Panc1 (cell line): ENCODE measurements at regions not wholly inside any gene's neighbourhood (a gene's known extent, or its start where the extent isn't known, plus 50 kb on each side); places are given as distances from the start of the nearest gene placed in this dataset.

Source experiments
- ATAC-seq: fragments of 200-7000 bp; cut with Tn5 transposase; 2 replicates; pipeline ENCODE4 v1.9.1; 2020; ENCODE audit warnings: mild to moderate bottlenecking, moderate library complexity
- BruUV-seq: library from RNA; stranded (reverse); fragments of 400-500 nt; replicated peaks from 2 replicates; lab custom pipeline; 2021; lab: Mats Ljungman, UMichigan
- CTCF ChIA-PET: fragments of 300-600 bp; sonication (Branson Sonifier 250); formaldehyde crosslinking; loops from one replicate; lab custom pipeline; 2022; ENCODE audit warnings: antibody characterized with exemption; lab: Charles Lee
- POLR2A ChIA-PET: fragments of 300-600 bp; sonication (Branson Sonifier 250); formaldehyde crosslinking; loops from one replicate; lab custom pipeline; 2022; ENCODE audit warnings: antibody characterized with exemption; lab: Charles Lee
- DNase-seq: peaks from one replicate; pipeline ENCODE4 v3.0.0-alpha.2; 2010; ENCODE audit warnings: low read depth, low spot score
- H3K27ac ChIP-seq: 2 replicates; pipeline ENCODE4 v1.5.1; 2011; ENCODE audit warnings: mild to moderate bottlenecking, low read length, inconsistent platforms
- H3K27me3 ChIP-seq: fragments of 200-500 bp; sonication (Bioruptor generic); 2 replicates; pipeline ENCODE4 v1.6.0; 2014; ENCODE audit warnings: low read length, inconsistent platforms; ENCODE audit not compliant: control insufficient read depth, insufficient read depth
- H3K36me3 ChIP-seq: fragments of 200-500 bp; sonication (Bioruptor generic); 2 replicates; pipeline ENCODE4 v1.5.1; 2014; ENCODE audit warnings: inconsistent platforms, mild to moderate bottlenecking, low read length, moderate library complexity; ENCODE audit not compliant: control insufficient read depth, insufficient read depth
- H3K4me1 ChIP-seq: 2 replicates; pipeline ENCODE4 v1.5.1; 2011; ENCODE audit warnings: inconsistent platforms, mild to moderate bottlenecking, low read length, moderate library complexity; ENCODE audit not compliant: control insufficient read depth, insufficient read depth
- H3K4me3 ChIP-seq, 2 experiments: 2 replicates each; pipeline ENCODE4 v1.5.1; 2011 to 2012; ENCODE audit warnings: low read depth in 2 of 2, low read length in 2 of 2, mild to moderate bottlenecking in 2 of 2, inconsistent platforms in 1 of 2, moderate library complexity in 1 of 2
- H3K9me3 ChIP-seq: fragments of 200-500 bp; sonication (Bioruptor generic); 2 replicates; pipeline ENCODE4 v1.5.1; 2014; ENCODE audit warnings: low read depth, mild to moderate bottlenecking, inconsistent platforms, low read length, moderate library complexity; ENCODE audit not compliant: control insufficient read depth, insufficient read depth
- CTCF ChIP-seq: fragments of 450-650 bp; IDR thresholded peaks from 2 replicates; pipeline ENCODE4 v1.5.1; 2017; ENCODE audit warnings: mild to moderate bottlenecking
- POLR2AphosphoS5 ChIP-seq: IDR thresholded peaks from 2 replicates; pipeline ENCODE4 v1.6.1; 2012; ENCODE audit warnings: mild to moderate bottlenecking, low read depth, low read length, moderate library complexity
- REST ChIP-seq, 2 experiments: IDR thresholded peaks; 2 replicates each; pipeline ENCODE4 v1.6.1; 2011 to 2012; ENCODE audit warnings: low read depth in 2 of 2, control low read depth in 1 of 2, low read length in 1 of 2, mild to moderate bottlenecking in 1 of 2, moderate library complexity in 1 of 2; ENCODE audit not compliant: insufficient read depth in 1 of 2
- SIN3A ChIP-seq: IDR thresholded peaks from 2 replicates; pipeline ENCODE4 v1.6.1; 2012; ENCODE audit warnings: low read depth, mild to moderate bottlenecking, low read length, moderate library complexity, borderline replicate concordance; ENCODE audit not compliant: insufficient read depth
- TCF7L2 ChIP-seq: IDR thresholded peaks from 2 replicates; pipeline ENCODE4 v1.6.1; 2011; ENCODE audit warnings: mild to moderate bottlenecking, low read depth, low read length, inconsistent platforms
- in situ Hi-C: cut with HindIII; loops from 2 replicates; pipeline ENCODE4 v1.10.0; 2016; ENCODE audit warnings: low sequenced_read_pairs, low pct_unique_long_range_greater_than_20kb
- intact Hi-C: fragments of 100-400 bp; cut with micrococcal nuclease; formaldehyde crosslinking; loops from one replicate; pipeline ENCODE4 v1.10.0; 2022; ENCODE audit not compliant: unreplicated experiment

- TF ChIP-seq CTCF = no peak
- no peak for TF ChIP-seq REST (IDR thresholded peaks at IDR 0.05; ENCODE audit: insufficient read depth in 1 of 2, low read depth in 2 of 2, low read length in 1 of 2)
- TF ChIP-seq SIN3A = no peak
- no peak for TF ChIP-seq TCF7L2
- no peak for TF ChIP-seq POLR2AphosphoS5
- Histone ChIP-seq H3K27ac (no peak overlapping the region), H3K4me3 (no peak overlapping the region), H3K4me1 (peaks cover 14% of the 10 kb centered on the region), H3K27me3 (no peaks in the 10 kb centered on the region), H3K9me3 (no peaks in the 10 kb centered on the region), H3K36me3 (no peaks in the 10 kb centered on the region)
- ChIA-PET POLR2A (no interaction called here), CTCF (no interaction called here)
- DNase-seq (no peak), ATAC-seq (no peak)
- intact Hi-C loops (loop anchor here (5.0 kb wide), 1 partner anchor 692 kb away; no protein-coding TSS in a partner anchor), in situ Hi-C loops (no loop called here)
- BruUV-seq = no TSS peak
Measured at GRCh38 chr15:70318594-70319465, 221.1 kb upstream of the TLE3 start.

GRCh38 chr15:70316059-70316600 is 218.4 kb upstream of the TLE3 start:
- POLR2A ChIA-PET = no interaction called here
- CTCF ChIA-PET = no interaction called here
- Histone ChIP-seq H3K27ac (no peak overlapping the region), H3K9me3 (no peaks in the 10 kb centered on the region), H3K27me3 (no peaks in the 10 kb centered on the region), H3K4me1 (no peaks in the 10 kb centered on the region; the same call in 1 of the 2 replicates), H3K4me3 (no peak overlapping the region), H3K36me3 (no peaks in the 10 kb centered on the region)
- intact Hi-C loops (loop anchor here (5.0 kb wide), 1 partner anchor 689 kb away; no protein-coding TSS in a partner anchor), in situ Hi-C loops (no loop called here)
- ATAC-seq = no peak
- TF ChIP-seq REST (IDR thresholded peaks at IDR 0.05; ENCODE audit: insufficient read depth in 1 of 2, low read depth in 2 of 2, low read length in 1 of 2) = no peak
- no peak for TF ChIP-seq TCF7L2
- TF ChIP-seq POLR2AphosphoS5 = no peak
- TF ChIP-seq CTCF = no peak
- TF ChIP-seq SIN3A = no peak
- DNase-seq = no peak
- no TSS peak for BruUV-seq
